ENCODE measurements at regions not wholly inside any gene's neighbourhood (a gene's known extent, or its start where the extent isn't known, plus 50 kb on each side); places are given as distances from the start of the nearest gene placed in this dataset.

GRCh38 chr13:85266331-85266730, 532.9 kb downstream of the SLITRK6 start:
- CTCF ChIA-PET: no interaction called here
- Histone ChIP-seq H4K20me1 (ENCODE audit: insufficient read depth, low read length) (no peaks in the 10 kb centered on the region), H3K36me3 (ENCODE audit: control insufficient read depth, insufficient read depth, low read length) (no peaks in the 10 kb centered on the region), H4K8ac (ENCODE audit: low read depth in 2 of 2, low read length in 2 of 2) (no peak overlapping the region), H3K27ac (ENCODE audit: insufficient read depth, low read length) (no peak overlapping the region), H2AFZ (replicated peaks; ENCODE audit: low read length, poor library complexity) (peak overlapping the region; percentile 73), H2BK120ac (ENCODE audit: low read depth, low read length) (no peak overlapping the region), H2BK20ac (ENCODE audit: low read depth, low read length) (no peak overlapping the region), H2AK9ac (replicated peaks; ENCODE audit: low read depth, low read length, poor library complexity) (no peak overlapping the region), H3K9ac (ENCODE audit: low read depth, low read length) (no peak overlapping the region), H3K4me1 (ENCODE audit: control insufficient read depth, insufficient read depth, low read length) (no peaks in the 10 kb centered on the region), H3K4me2 (ENCODE audit: low read depth, low read length) (no peak overlapping the region), H2BK15ac (ENCODE audit: low read depth, low read length) (no peak overlapping the region), H4K5ac (ENCODE audit: low read depth, low read length) (peak overlapping the region; percentile 77; the same call in 1 of the 2 replicates), H4K91ac (ENCODE audit: insufficient read depth, low read depth, low read length) (no peak overlapping the region), H3K23ac (ENCODE audit: low read depth, low read length) (no peak overlapping the region), H3K27me3 (ENCODE audit: control insufficient read depth, insufficient read depth, low read length) (no peaks in the 10 kb centered on the region), H3K14ac (replicated peaks; ENCODE audit: low read depth, low read length) (no peak overlapping the region), H3K4ac (ENCODE audit: low read depth, low read length) (no peak overlapping the region), H3K79me1 (ENCODE audit: low read depth in 1 of 2, low read length in 2 of 2) (no peaks in the 10 kb centered on the region), H3K9me1 (ENCODE audit: insufficient read depth, low read length) (no peaks in the 10 kb centered on the region; the same call in 1 of the 2 replicates), H3K4me3 (ENCODE audit: insufficient read depth, low read depth, low read length) (no peak overlapping the region), H2BK5ac (ENCODE audit: low read depth, low read length, poor library complexity, severe bottlenecking) (no peak overlapping the region), H3K56ac (ENCODE audit: extremely low read depth, insufficient read depth, low read length) (no peak overlapping the region), H3K9me3 (ENCODE audit: control insufficient read depth, insufficient read depth, low read length) (no peaks in the 10 kb centered on the region), H3K18ac (ENCODE audit: low read depth, low read length) (0 out of 2 replicates have a peak overlapping the region, but pooled peaks have one; percentile 16), H2AK5ac (ENCODE audit: low read depth, low read length) (no peak overlapping the region)
- no CpG with 5 or more reads among the region's 1 CpG for WGBS, 2 experiments (ENCODE audit: extremely low coverage in 2 of 2, insufficient read length in 1 of 2)
- DNase-seq (no peak), ATAC-seq (ENCODE audit: low read depth) (no peak)
- no peak for TF ChIP-seq ELK1 (IDR thresholded peaks at IDR 0.05; ENCODE audit: borderline replicate concordance, low read depth, low read length)
- TF ChIP-seq MAZ (IDR thresholded peaks at IDR 0.05; ENCODE audit: borderline replicate concordance, low read depth, low read length): no peak
- TF ChIP-seq SMC3 (IDR thresholded peaks at IDR 0.05; ENCODE audit: low read depth, low read length): no peak
- no peak for TF ChIP-seq BHLHE40 (IDR thresholded peaks at IDR 0.05; ENCODE audit: low read depth, low read length)
- TF ChIP-seq CTCF (conservative IDR thresholded peaks at IDR 0.05; ENCODE audit: low read depth, low read length): no peak
- no peak for TF ChIP-seq FOS (IDR thresholded peaks at IDR 0.05; ENCODE audit: low read depth, low read length)
- no peak for TF ChIP-seq MAFK (IDR thresholded peaks at IDR 0.05; ENCODE audit: low read depth, low read length)
- no peak for TF ChIP-seq CEBPB (IDR thresholded peaks at IDR 0.05; ENCODE audit: low read depth, low read length)
- TF ChIP-seq NFE2L2 (IDR thresholded peaks at IDR 0.05; ENCODE audit: low read depth, low read length): no peak
- no peak for TF ChIP-seq MXI1 (IDR thresholded peaks at IDR 0.05; ENCODE audit: borderline replicate concordance, low read depth, low read length)
- in situ Hi-C loops (cut with MboI; ENCODE audit: low sequenced_read_pairs): no loop called here
- dilution Hi-C loops (cut with HindIII; ENCODE audit: low sequenced_read_pairs, unreplicated experiment): no loop called here
- intact Hi-C loops (cut with micrococcal nuclease): no loop called here
- no TSS peak for BruUV-seq (replicated peaks)
- POLR2A ChIA-PET (ENCODE audit: unreplicated experiment): no interaction called here

Measured in IMR-90 (cell line).